BJ (cell line): ENCODE measurements at regions not wholly inside any gene's neighbourhood (a gene's known extent, or its start where the extent isn't known, plus 50 kb on each side); places are given as distances from the start of the nearest gene placed in this dataset.

Experiments used
- CTCF ChIA-PET: fragments of 350-600 bp; formaldehyde crosslinking; extraction: SDS; loops from one replicate; lab custom pipeline; 2021; ENCODE audit warnings: antibody characterized with exemption, inconsistent platforms; lab: Yijun Ruan, JAX
- POLR2A ChIA-PET: fragments of 300-600 bp; sonication (Branson Sonifier 250); formaldehyde crosslinking; extraction: SDS; loops from one replicate; lab custom pipeline; 2021; ENCODE audit warnings: antibody characterized with exemption; lab: Charles Lee
- DNase-seq: peaks from one replicate; pipeline ENCODE4 v3.0.0-alpha.2; 2011; ENCODE audit warnings: low read depth
- H3K27me3 ChIP-seq: 2 replicates; pipeline ENCODE4 v1.6.0; 2011; ENCODE audit warnings: low read length; ENCODE audit not compliant: control insufficient read depth, insufficient read depth
- H3K36me3 ChIP-seq: 2 replicates; pipeline ENCODE4 v1.5.1; 2011; ENCODE audit warnings: low read length; ENCODE audit not compliant: control insufficient read depth, insufficient read depth
- H3K4me3 ChIP-seq: 2 replicates; pipeline ENCODE4 v1.5.1; 2011; ENCODE audit warnings: low read depth, mild to moderate bottlenecking, control low read depth, low read length
- CTCF ChIP-seq: IDR thresholded peaks from 2 replicates; pipeline ENCODE4 v1.5.1; 2011; ENCODE audit warnings: low read depth, mild to moderate bottlenecking, control low read depth, inconsistent platforms, low read length, moderate library complexity; ENCODE audit not compliant: insufficient read depth

- Histone ChIP-seq H3K4me3 (no peak overlapping the region), H3K27me3 (no peaks in the 10 kb centered on the region), H3K36me3 (no peaks in the 10 kb centered on the region)
- ChIA-PET CTCF (interaction anchor here (1.2 kb wide), 1 partner anchor 11 kb away, joined by 3 read pairs; no protein-coding TSS in a partner anchor), POLR2A (no interaction called here)
- no peak for DNase-seq
- TF ChIP-seq CTCF, result no peak
Measured at GRCh38 chr5:4372481-4372880, 767.6 kb upstream of the ADAMTS16 start.

- no peak overlapping the region for H3K4me3 ChIP-seq
- no peaks in the 10 kb centered on the region for H3K36me3 ChIP-seq
- CTCF ChIA-PET, result interaction anchor here (1.2 kb wide), 1 partner anchor 12 kb away, joined by 3 read pairs; no protein-coding TSS in a partner anchor
- POLR2A ChIA-PET, result no interaction called here
- no peak for TF ChIP-seq CTCF
- no peaks in the 10 kb centered on the region for H3K27me3 ChIP-seq
- DNase-seq, result no peak
Measured at GRCh38 chr5:4373051-4373820, 766.9 kb upstream of the ADAMTS16 start.

GRCh38 chr5:4374866-4375265 lies 765.3 kb upstream of the ADAMTS16 start:
- Histone ChIP-seq H3K36me3 (no peaks in the 10 kb centered on the region), H3K27me3 (no peaks in the 10 kb centered on the region), H3K4me3 (no peak overlapping the region)
- DNase-seq, result no peak
- no peak for TF ChIP-seq CTCF
- POLR2A ChIA-PET, result no interaction called here
- CTCF ChIA-PET, result no interaction called here

- ChIA-PET POLR2A (no interaction called here), CTCF (interaction anchor here (0.7 kb wide), 1 partner anchor 38 kb away, joined by 3 read pairs; no protein-coding TSS in a partner anchor)
- TF ChIP-seq CTCF, result no peak
Measured at GRCh38 chr5:4375640-4376039, 764.5 kb upstream of the ADAMTS16 start.

GRCh38 chr5:4383102-4383501 lies 757.0 kb upstream of the ADAMTS16 start:
- Histone ChIP-seq H3K27me3 (no peaks in the 10 kb centered on the region), H3K36me3 (no peaks in the 10 kb centered on the region), H3K4me3 (no peak overlapping the region)
- DNase-seq, result no peak
- ChIA-PET CTCF (interaction anchor here (0.8 kb wide), 1 partner anchor 88 kb away, joined by 3 read pairs; no protein-coding TSS in a partner anchor), POLR2A (no interaction called here)
- no peak for TF ChIP-seq CTCF

More at GRCh38 chr5:4375640-4376039, 764.5 kb upstream of the ADAMTS16 start:
- Histone ChIP-seq H3K4me3 (no peak overlapping the region), H3K27me3 (no peaks in the 10 kb centered on the region), H3K36me3 (no peaks in the 10 kb centered on the region)
- DNase-seq, result no peak
